ENCODE measurements at regions not wholly inside any gene's neighbourhood (a gene's known extent, or its start where the extent isn't known, plus 50 kb on each side); places are given as distances from the start of the nearest gene placed in this dataset.

- FAIRE-seq (no peak), DNase-seq (no peak)
- no peaks in the 10 kb centered on the region for H3K36me3 ChIP-seq (ENCODE audit: control insufficient read depth in 2 of 3, insufficient read depth in 3 of 3, low read length in 3 of 3)
- TF ChIP-seq CTCF (IDR thresholded peaks at IDR 0.05; ENCODE audit: borderline replicate concordance, extremely low read depth, insufficient read depth): no peak
- H3K27ac ChIP-seq (ENCODE audit: low read depth in 2 of 2, low read length in 2 of 2): no peak overlapping the region
- H3K9me3 ChIP-seq (ENCODE audit: control insufficient read depth in 2 of 3, insufficient read depth in 1 of 3, low read length in 3 of 3): no peaks in the 10 kb centered on the region
- no peak overlapping the region for H3K4me3 ChIP-seq (ENCODE audit: low read length in 3 of 3)
- no peaks in the 10 kb centered on the region for H3K27me3 ChIP-seq (ENCODE audit: control insufficient read depth, insufficient read depth, low read length)
- intact Hi-C loops (cut with DNase I): no loop called here
- H3K4me1 ChIP-seq (ENCODE audit: control insufficient read depth in 2 of 3, insufficient read depth in 2 of 3, low read depth in 1 of 3, low read length in 3 of 3): no peaks in the 10 kb centered on the region
- H3K9ac ChIP-seq (ENCODE audit: low read length in 3 of 3): no peak overlapping the region
Observed at GRCh38 chr3:88984256-88984655, 123.2 kb upstream of the EPHA3 start.

DNA sequence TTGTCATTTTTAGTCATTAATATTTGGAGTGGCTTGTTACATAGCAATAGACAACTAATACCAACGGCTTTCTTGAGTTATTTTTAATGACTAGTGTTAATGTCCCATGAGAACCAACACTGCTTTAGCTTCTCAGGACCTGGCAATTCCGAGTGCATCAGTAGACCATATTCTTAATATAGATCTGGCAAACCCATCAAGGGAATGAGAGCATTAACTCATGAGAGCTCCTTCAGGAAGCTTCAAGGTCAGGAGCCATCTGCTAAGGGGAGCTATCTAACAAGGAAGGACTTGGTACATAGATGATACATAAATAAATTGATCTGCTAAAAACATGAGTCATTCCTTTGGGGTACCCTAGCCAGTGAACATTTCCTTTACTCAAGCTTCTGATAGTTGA, 122.6 kb upstream of the EPHA3 start:
- no peak for TF ChIP-seq CTCF (IDR thresholded peaks at IDR 0.05; ENCODE audit: borderline replicate concordance, extremely low read depth, insufficient read depth)
- no peaks in the 10 kb centered on the region for H3K36me3 ChIP-seq (ENCODE audit: control insufficient read depth in 2 of 3, insufficient read depth in 3 of 3, low read length in 3 of 3)
- no peak overlapping the region for H3K9ac ChIP-seq (ENCODE audit: low read length in 3 of 3)
- FAIRE-seq (no peak), DNase-seq (no peak)
- H3K4me1 ChIP-seq (ENCODE audit: control insufficient read depth in 2 of 3, insufficient read depth in 2 of 3, low read depth in 1 of 3, low read length in 3 of 3): no peaks in the 10 kb centered on the region
- no peak overlapping the region for H3K4me3 ChIP-seq (ENCODE audit: low read length in 3 of 3)
- intact Hi-C loops (cut with DNase I): no loop called here
- H3K9me3 ChIP-seq (ENCODE audit: control insufficient read depth in 2 of 3, insufficient read depth in 1 of 3, low read length in 3 of 3): no peaks in the 10 kb centered on the region
- H3K27ac ChIP-seq (ENCODE audit: low read depth in 2 of 2, low read length in 2 of 2): no peak overlapping the region
- no peaks in the 10 kb centered on the region for H3K27me3 ChIP-seq (ENCODE audit: control insufficient read depth, insufficient read depth, low read length)

DNA sequence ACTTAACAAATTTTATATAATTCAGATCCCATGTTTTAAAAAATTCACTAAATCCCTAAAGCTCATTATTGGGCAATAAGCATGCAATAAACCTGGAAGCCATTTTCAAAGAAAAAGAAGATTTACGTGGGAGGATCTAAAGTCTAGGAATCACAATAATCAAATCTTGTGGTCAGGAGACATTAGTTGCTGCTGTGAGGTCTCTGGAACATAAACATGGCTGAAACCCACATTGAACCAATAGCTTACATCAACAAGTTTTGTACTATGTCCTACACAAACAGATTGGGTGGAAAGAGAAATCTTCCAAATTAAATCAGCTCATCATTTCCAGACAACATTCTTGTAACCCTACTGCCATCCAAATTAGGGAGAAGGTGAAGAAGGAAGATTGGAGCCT, 121.9 kb upstream of the EPHA3 start:
- Histone ChIP-seq H3K36me3 (ENCODE audit: control insufficient read depth in 2 of 3, insufficient read depth in 3 of 3, low read length in 3 of 3) (no peaks in the 10 kb centered on the region), H3K4me1 (ENCODE audit: control insufficient read depth in 2 of 3, insufficient read depth in 2 of 3, low read depth in 1 of 3, low read length in 3 of 3) (no peaks in the 10 kb centered on the region), H3K27me3 (ENCODE audit: control insufficient read depth, insufficient read depth, low read length) (no peaks in the 10 kb centered on the region), H3K27ac (ENCODE audit: low read depth in 2 of 2, low read length in 2 of 2) (no peak overlapping the region), H3K4me3 (ENCODE audit: low read length in 3 of 3) (no peak overlapping the region), H3K9ac (ENCODE audit: low read length in 3 of 3) (no peak overlapping the region), H3K9me3 (ENCODE audit: control insufficient read depth in 2 of 3, insufficient read depth in 1 of 3, low read length in 3 of 3) (no peaks in the 10 kb centered on the region)
- FAIRE-seq (no peak), DNase-seq (no peak)
- intact Hi-C loops (cut with DNase I): no loop called here
- no peak for TF ChIP-seq CTCF (IDR thresholded peaks at IDR 0.05; ENCODE audit: borderline replicate concordance, extremely low read depth, insufficient read depth)

DNA sequence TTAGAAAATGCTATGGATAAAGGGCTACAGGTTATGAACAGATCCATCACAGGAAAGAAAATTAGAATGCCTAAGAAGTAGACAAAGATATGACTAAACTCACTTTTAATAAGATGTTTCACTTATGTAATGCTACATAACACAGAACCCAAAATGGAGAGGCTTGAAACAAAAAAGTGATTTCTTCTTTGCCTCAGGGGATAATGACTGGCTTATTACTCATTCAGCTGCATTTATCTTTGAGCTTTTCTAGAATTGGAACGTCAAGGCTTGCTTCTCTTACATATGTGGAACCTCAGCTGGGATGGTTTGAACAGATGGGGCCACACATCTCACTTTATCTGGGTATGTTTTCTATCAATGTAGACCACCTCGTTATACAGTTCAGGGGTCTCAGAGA, 120.6 kb upstream of the EPHA3 start:
- Histone ChIP-seq H3K36me3 (ENCODE audit: control insufficient read depth in 2 of 3, insufficient read depth in 3 of 3, low read length in 3 of 3) (no peaks in the 10 kb centered on the region), H3K27ac (ENCODE audit: low read depth in 2 of 2, low read length in 2 of 2) (no peak overlapping the region), H3K27me3 (ENCODE audit: control insufficient read depth, insufficient read depth, low read length) (no peaks in the 10 kb centered on the region), H3K4me3 (ENCODE audit: low read length in 3 of 3) (no peak overlapping the region), H3K4me1 (ENCODE audit: control insufficient read depth in 2 of 3, insufficient read depth in 2 of 3, low read depth in 1 of 3, low read length in 3 of 3) (no peaks in the 10 kb centered on the region), H3K9ac (ENCODE audit: low read length in 3 of 3) (no peak overlapping the region), H3K9me3 (ENCODE audit: control insufficient read depth in 2 of 3, insufficient read depth in 1 of 3, low read length in 3 of 3) (no peaks in the 10 kb centered on the region)
- TF ChIP-seq CTCF (IDR thresholded peaks at IDR 0.05; ENCODE audit: borderline replicate concordance, extremely low read depth, insufficient read depth): no peak
- DNase-seq: no peak
- intact Hi-C loops (cut with DNase I): no loop called here
- FAIRE-seq: no peak
